ENCODE measurements at regions not wholly inside any gene's neighbourhood (a gene's known extent, or its start where the extent isn't known, plus 50 kb on each side); places are given as distances from the start of the nearest gene placed in this dataset.

DNA sequence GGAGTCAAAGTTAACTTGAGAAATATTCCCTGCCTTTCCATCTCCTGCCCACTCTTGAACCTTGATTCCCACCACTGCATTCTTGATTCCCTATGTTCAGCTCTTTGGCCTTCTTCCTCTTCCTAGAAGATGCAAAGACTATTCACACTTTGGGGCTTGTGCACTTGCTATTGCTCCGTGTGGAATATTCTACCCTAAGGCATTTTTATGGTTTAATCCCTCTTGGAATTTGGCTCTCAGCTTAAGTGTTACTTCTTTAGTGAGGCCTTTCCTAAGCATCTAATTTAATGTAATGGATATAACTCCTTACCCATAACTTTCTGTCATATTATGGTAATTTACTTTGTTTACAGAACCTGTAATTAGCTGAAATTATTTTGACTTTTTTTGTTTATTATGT is 318.9 kb upstream of the COL8A1 start:
- TF ChIP-seq POLR2A (IDR thresholded peaks at IDR 0.05; ENCODE audit: low read depth, low read length) (no peak), TAF1 (IDR thresholded peaks at IDR 0.05; ENCODE audit: borderline replicate concordance, low read depth, low read length) (no peak)

Measured in GM12892 (cell line).